OCI-LY1 (cell line): ENCODE measurements at regions not wholly inside any gene's neighbourhood (a gene's known extent, or its start where the extent isn't known, plus 50 kb on each side); places are given as distances from the start of the nearest gene placed in this dataset.

Experiments used
- H2AFZ ChIP-seq: fragments of 200-600 bp; sonication (generic), shearing (Covaris generic); 2 replicates; pipeline ENCODE4 v1.6.0; 2014; ENCODE audit warnings: antibody characterized with exemption, mild to moderate bottlenecking, low read length
- H3F3A ChIP-seq: fragments of 200-600 bp; sonication (generic), shearing (Covaris generic); 2 replicates; pipeline ENCODE4 v1.6.0; 2014; ENCODE audit warnings: mild to moderate bottlenecking, antibody characterized with exemption, low read length, moderate library complexity; ENCODE audit not compliant: insufficient read depth
- H3K27ac ChIP-seq: fragments of 200-600 bp; sonication (generic); 2 replicates; pipeline ENCODE4 v1.5.1; 2014; ENCODE audit warnings: low read length, mixed run types, mild to moderate bottlenecking, low read depth; ENCODE audit not compliant: poor library complexity, severe bottlenecking
- H3K27me3 ChIP-seq: fragments of 200-600 bp; sonication (generic); 2 replicates; pipeline ENCODE4 v1.6.0; 2014; ENCODE audit warnings: antibody characterized with exemption, mild to moderate bottlenecking, low read length, moderate library complexity; ENCODE audit not compliant: insufficient read depth
- H3K36me3 ChIP-seq: fragments of 200-600 bp; sonication (generic); 2 replicates; pipeline ENCODE4 v1.6.1; 2014; ENCODE audit warnings: mild to moderate bottlenecking, antibody characterized with exemption, low read length, moderate library complexity, mixed read lengths; ENCODE audit not compliant: insufficient read depth
- H3K4me1 ChIP-seq: fragments of 200-600 bp; sonication (generic); 2 replicates; pipeline ENCODE4 v1.5.1; 2014; ENCODE audit warnings: mild to moderate bottlenecking, low read length, moderate library complexity; ENCODE audit not compliant: insufficient read depth, severe bottlenecking
- H3K4me2 ChIP-seq: fragments of 200-600 bp; sonication (generic), shearing (Covaris generic); 2 replicates; pipeline ENCODE4 v1.6.1; 2014; ENCODE audit warnings: low read length
- H3K4me3 ChIP-seq: fragments of 200-600 bp; sonication (generic); 2 replicates; pipeline ENCODE4 v1.5.1; 2014; ENCODE audit warnings: low read length, low read depth, mild to moderate bottlenecking, mixed read lengths; ENCODE audit not compliant: poor library complexity, severe bottlenecking
- H3K79me2 ChIP-seq: fragments of 200-600 bp; shearing (Covaris generic); 2 replicates; pipeline ENCODE4 v1.6.1; 2016; ENCODE audit warnings: mixed run types, low read length, mixed read lengths; ENCODE audit not compliant: insufficient read depth
- H3K9ac ChIP-seq: fragments of 200-600 bp; sonication (generic), shearing (Covaris generic); 2 replicates; pipeline ENCODE4 v1.6.1; 2014; ENCODE audit warnings: mild to moderate bottlenecking, low read length, mixed read lengths
- H3K9me2 ChIP-seq: fragments of 200-600 bp; sonication (generic), shearing (Covaris generic); 2 replicates; pipeline ENCODE4 v1.6.1; 2014; ENCODE audit warnings: low read depth, mild to moderate bottlenecking, low read length, mixed read lengths
- H3K9me3 ChIP-seq: fragments of 200-600 bp; shearing (Covaris generic); 2 replicates; pipeline ENCODE4 v1.6.1; 2014; ENCODE audit warnings: low read length, mixed read lengths
- H4K20me1 ChIP-seq: fragments of 200-600 bp; sonication (generic), shearing (Covaris generic); 2 replicates; pipeline ENCODE4 v1.6.0; 2016; ENCODE audit warnings: mild to moderate bottlenecking, low read length; ENCODE audit not compliant: insufficient read depth
- CTCF ChIP-seq: fragments of 200-600 bp; sonication (generic), shearing (Covaris generic); IDR thresholded peaks from 2 replicates; pipeline ENCODE4 v1.5.1; 2017; ENCODE audit warnings: mild to moderate bottlenecking, antibody characterized with exemption, low read length, moderate library complexity, mixed read lengths
- EZH2 ChIP-seq: fragments of 200-600 bp; sonication (generic), shearing (Covaris generic); IDR thresholded peaks from 2 replicates; pipeline ENCODE4 v1.8.0; 2017; ENCODE audit warnings: borderline replicate concordance, mixed run types, mild to moderate bottlenecking, antibody characterized with exemption, low read length, moderate library complexity, mixed read lengths

- H3K9me3 ChIP-seq: no peaks in the 10 kb centered on the region
- H3K27ac ChIP-seq: no peak overlapping the region
- H3F3A ChIP-seq: no peaks in the 10 kb centered on the region
- H3K4me1 ChIP-seq: no peaks in the 10 kb centered on the region
- no peaks in the 10 kb centered on the region for H3K79me2 ChIP-seq
- H2AFZ ChIP-seq: no peak overlapping the region
- no peaks in the 10 kb centered on the region for H3K36me3 ChIP-seq
- H3K27me3 ChIP-seq: no peaks in the 10 kb centered on the region
- TF ChIP-seq EZH2 (no peak), CTCF (no peak)
- no peaks in the 10 kb centered on the region for H3K9me2 ChIP-seq
- H3K9ac ChIP-seq: no peak overlapping the region
- H4K20me1 ChIP-seq: no peaks in the 10 kb centered on the region
- no peak overlapping the region for H3K4me2 ChIP-seq
- no peak overlapping the region for H3K4me3 ChIP-seq
Observed at GRCh38 chr3:194078045-194078821, 57.7 kb upstream of the HES1 start.

GRCh38 chr3:194079702-194080172, 56.2 kb upstream of the HES1 start:
- Histone ChIP-seq H3K4me1 (no peaks in the 10 kb centered on the region), H3K9ac (no peak overlapping the region), H3K36me3 (no peaks in the 10 kb centered on the region), H2AFZ (no peak overlapping the region), H3K9me2 (no peaks in the 10 kb centered on the region), H3F3A (no peaks in the 10 kb centered on the region), H3K27ac (no peak overlapping the region), H3K79me2 (no peaks in the 10 kb centered on the region), H3K4me3 (no peak overlapping the region), H3K9me3 (no peaks in the 10 kb centered on the region), H3K27me3 (no peaks in the 10 kb centered on the region), H3K4me2 (no peak overlapping the region), H4K20me1 (no peaks in the 10 kb centered on the region)
- TF ChIP-seq EZH2 (no peak), CTCF (no peak)

GRCh38 chr3:194080436-194080835, 55.5 kb upstream of the HES1 start:
- no peak overlapping the region for H3K27ac ChIP-seq
- no peak overlapping the region for H3K4me3 ChIP-seq
- H3K4me2 ChIP-seq: no peak overlapping the region
- H3K4me1 ChIP-seq: no peaks in the 10 kb centered on the region
- H3K9me3 ChIP-seq: no peaks in the 10 kb centered on the region
- H3K36me3 ChIP-seq: no peaks in the 10 kb centered on the region
- peaks cover 3% of the 10 kb centered on the region; the same call in 1 of the 2 replicates for H3K27me3 ChIP-seq
- no peaks in the 10 kb centered on the region for H3K9me2 ChIP-seq
- no peak overlapping the region for H2AFZ ChIP-seq
- TF ChIP-seq CTCF: no peak
- no peak for TF ChIP-seq EZH2
- H3F3A ChIP-seq: no peaks in the 10 kb centered on the region
- H4K20me1 ChIP-seq: no peaks in the 10 kb centered on the region
- H3K9ac ChIP-seq: no peak overlapping the region
- H3K79me2 ChIP-seq: no peaks in the 10 kb centered on the region
